ENCODE measurements at regions not wholly inside any gene's neighbourhood (a gene's known extent, or its start where the extent isn't known, plus 50 kb on each side); places are given as distances from the start of the nearest gene placed in this dataset.

DNA sequence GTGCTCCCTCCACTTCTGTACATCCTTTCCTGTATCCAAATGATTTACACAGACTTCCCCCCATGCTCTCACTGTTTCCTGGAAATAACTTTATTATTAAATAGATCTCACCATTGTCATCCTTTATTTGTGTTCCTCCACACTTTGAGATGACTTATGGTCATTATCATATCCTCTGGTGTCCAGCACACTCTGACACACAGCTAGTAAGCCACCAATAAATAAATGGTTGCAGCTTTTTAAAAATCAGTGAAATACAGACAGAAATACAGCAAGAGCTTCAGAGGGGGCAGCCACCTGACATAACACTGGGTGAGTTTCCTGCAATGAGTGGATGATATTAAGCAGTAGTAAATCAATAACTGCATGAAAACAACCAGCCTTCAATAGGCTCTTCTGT is 2036.4 kb upstream of the AGA start:
- DNase-seq (ENCODE audit: low spot score), result no peak
- no peak overlapping the region for H3K27ac ChIP-seq (replicated peaks; ENCODE audit: low read length)

DNA sequence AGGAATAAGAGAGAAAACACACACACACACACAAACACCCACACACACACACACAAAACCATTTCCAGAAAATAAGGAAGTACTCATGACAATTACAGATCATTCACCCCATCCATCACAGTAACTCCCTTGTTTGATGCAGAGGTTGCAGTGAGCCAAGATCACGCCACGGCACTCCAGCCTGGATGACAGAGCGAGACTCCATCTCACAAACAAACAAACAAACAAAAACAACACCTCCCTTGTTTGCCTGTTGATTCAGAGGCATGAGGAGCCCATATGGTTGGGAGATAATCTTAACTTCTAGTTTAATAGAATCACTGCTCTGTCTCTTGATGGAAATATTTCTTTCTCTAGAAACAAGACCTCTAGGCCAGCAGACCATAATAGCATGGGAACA is 2043.5 kb upstream of the AGA start:
- DNase-seq (ENCODE audit: low spot score), result no peak
- Histone ChIP-seq H2BK120ac (ENCODE audit: low read depth, low read length) (no peak overlapping the region), H2BK5ac (ENCODE audit: low read length) (no peak overlapping the region), H3K79me1 (ENCODE audit: low read depth, low read length) (no peaks in the 10 kb centered on the region), H3K9ac (ENCODE audit: low read depth, low read length, poor library complexity) (no peak overlapping the region), H3K23ac (ENCODE audit: low read depth, low read length, poor library complexity) (no peak overlapping the region), H2BK15ac (ENCODE audit: low read length) (no peak overlapping the region), H3K18ac (ENCODE audit: low read length) (no peak overlapping the region), H2AFZ (ENCODE audit: low read length) (no peak overlapping the region), H3K4me2 (ENCODE audit: insufficient read depth, low read length, poor library complexity, severe bottlenecking) (no peak overlapping the region), H3K4ac (ENCODE audit: low read length) (no peak overlapping the region), H3K4me1 (ENCODE audit: control insufficient read depth in 2 of 2, insufficient read depth in 1 of 2, low read depth in 1 of 2, low read length in 2 of 2) (peaks cover 0 to 2% of the 10 kb centered on the region in 2 donors), H3K27ac (replicated peaks; ENCODE audit: low read length) (no peak overlapping the region), H2BK12ac (ENCODE audit: low read length) (no peak overlapping the region), H3K36me3 (replicated peaks in 1 of 2; ENCODE audit: control insufficient read depth in 2 of 2, insufficient read depth in 2 of 2, low read length in 2 of 2) (no peaks in the 10 kb centered on the region), H3K27me3 (ENCODE audit: control insufficient read depth in 3 of 3, insufficient read depth in 3 of 3, low read depth in 1 of 3, low read length in 3 of 3) (no peaks in the 10 kb centered on the region), H3K4me3 (ENCODE audit: low read length in 2 of 2) (no peak overlapping the region), H4K91ac (ENCODE audit: low read depth, low read length, poor library complexity) (no peak overlapping the region), H3K14ac (ENCODE audit: low read length) (no peak overlapping the region), H3K9me3 (replicated peaks in 1 of 2; ENCODE audit: control insufficient read depth in 2 of 2, insufficient read depth in 1 of 2, low read depth in 1 of 2, low read length in 2 of 2) (peaks cover 0 to 3% of the 10 kb centered on the region in 2 donors), H2AK5ac (ENCODE audit: low read depth, low read length) (no peak overlapping the region), H4K8ac (ENCODE audit: low read depth, low read length) (no peak overlapping the region)
- no CpG with 5 or more reads among the region's 3 CpGs for WGBS, 2 donors (ENCODE audit: extremely low coverage in 2 of 2, insufficient read length in 2 of 2, insufficient replicate concordance in 1 of 2)

More for the DNA sequence above, 2036.4 kb upstream of the AGA start:
- H2AK5ac ChIP-seq (ENCODE audit: low read depth, low read length), result no peak overlapping the region
- no peaks in the 10 kb centered on the region for H3K79me1 ChIP-seq (ENCODE audit: low read depth, low read length)
- H3K9ac ChIP-seq (ENCODE audit: low read depth, low read length, poor library complexity), result no peak overlapping the region
- no peak overlapping the region for H3K4me2 ChIP-seq (ENCODE audit: insufficient read depth, low read length, poor library complexity, severe bottlenecking)
- peaks cover 3 to 8% of the 10 kb centered on the region in 2 donors for H3K9me3 ChIP-seq (replicated peaks in 1 of 2; ENCODE audit: control insufficient read depth in 2 of 2, insufficient read depth in 1 of 2, low read depth in 1 of 2, low read length in 2 of 2)
- no peak overlapping the region for H2BK120ac ChIP-seq (ENCODE audit: low read depth, low read length)
- no peak overlapping the region for H3K4me3 ChIP-seq (ENCODE audit: low read length in 2 of 2)
- H2BK5ac ChIP-seq (ENCODE audit: low read length), result no peak overlapping the region
- H3K27me3 ChIP-seq (ENCODE audit: control insufficient read depth in 3 of 3, insufficient read depth in 3 of 3, low read depth in 1 of 3, low read length in 3 of 3), result no peaks in the 10 kb centered on the region
- H4K8ac ChIP-seq (ENCODE audit: low read depth, low read length), result no peak overlapping the region
- no peaks in the 10 kb centered on the region for H3K4me1 ChIP-seq (ENCODE audit: control insufficient read depth in 2 of 2, insufficient read depth in 1 of 2, low read depth in 1 of 2, low read length in 2 of 2)
- no peaks in the 10 kb centered on the region for H3K36me3 ChIP-seq (replicated peaks in 1 of 2; ENCODE audit: control insufficient read depth in 2 of 2, insufficient read depth in 2 of 2, low read length in 2 of 2)
- no peak overlapping the region for H3K4ac ChIP-seq (ENCODE audit: low read length)
- H3K18ac ChIP-seq (ENCODE audit: low read length), result no peak overlapping the region
- no peak overlapping the region for H3K14ac ChIP-seq (ENCODE audit: low read length)
- H2BK15ac ChIP-seq (ENCODE audit: low read length), result no peak overlapping the region
- no peak overlapping the region for H2BK12ac ChIP-seq (ENCODE audit: low read length)
- H3K23ac ChIP-seq (ENCODE audit: low read depth, low read length, poor library complexity), result no peak overlapping the region
- H4K91ac ChIP-seq (ENCODE audit: low read depth, low read length, poor library complexity), result no peak overlapping the region
- H2AFZ ChIP-seq (ENCODE audit: low read length), result no peak overlapping the region

DNA sequence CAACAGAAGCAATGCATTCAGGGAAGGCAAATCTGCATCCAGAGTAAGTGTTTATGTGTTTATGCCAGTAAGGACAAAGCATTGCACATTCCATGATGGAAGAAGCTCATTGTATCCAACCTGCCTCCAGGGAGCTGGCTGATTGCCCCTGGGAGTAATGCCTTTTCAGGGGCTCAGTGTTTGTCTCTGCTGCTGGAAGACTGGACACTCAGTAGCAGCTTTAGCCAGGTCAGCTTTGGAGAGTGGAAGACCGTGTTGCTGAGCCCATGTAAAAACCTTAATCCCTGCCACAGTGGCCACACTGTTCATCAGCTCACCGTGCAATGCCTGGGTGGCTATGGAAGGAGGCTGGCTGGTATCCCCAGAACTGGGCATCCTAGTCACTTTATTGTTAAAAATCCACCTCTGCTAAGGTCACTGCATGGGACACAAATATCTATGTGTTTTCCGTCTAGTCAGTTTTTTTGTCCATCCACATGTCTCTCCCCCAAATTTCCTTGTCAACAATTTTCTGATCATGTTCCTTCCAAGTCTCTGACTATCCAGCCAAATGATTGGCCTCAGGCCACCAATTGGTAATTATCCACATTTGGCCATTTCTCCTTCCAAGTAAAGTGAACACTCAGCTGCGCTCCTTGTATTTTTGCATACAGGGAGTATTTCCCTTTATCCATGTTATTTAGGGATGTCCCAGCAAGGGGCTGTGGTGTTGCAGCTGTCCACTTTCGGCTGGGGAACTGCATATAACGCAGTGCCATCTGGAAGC is 2044.5 kb upstream of the AGA start:
- Histone ChIP-seq H3K27me3 (ENCODE audit: control insufficient read depth in 3 of 3, insufficient read depth in 3 of 3, low read depth in 1 of 3, low read length in 3 of 3) (no peaks in the 10 kb centered on the region), H3K36me3 (replicated peaks in 1 of 2; ENCODE audit: control insufficient read depth in 2 of 2, insufficient read depth in 2 of 2, low read length in 2 of 2) (no peaks in the 10 kb centered on the region), H2BK120ac (ENCODE audit: low read depth, low read length) (no peak overlapping the region), H3K79me1 (ENCODE audit: low read depth, low read length) (no peaks in the 10 kb centered on the region), H4K91ac (ENCODE audit: low read depth, low read length, poor library complexity) (no peak overlapping the region), H2AK5ac (ENCODE audit: low read depth, low read length) (no peak overlapping the region), H2AFZ (ENCODE audit: low read length) (peak overlapping the region; percentile 45), H4K8ac (ENCODE audit: low read depth, low read length) (no peak overlapping the region), H3K23ac (ENCODE audit: low read depth, low read length, poor library complexity) (no peak overlapping the region), H3K9ac (ENCODE audit: low read depth, low read length, poor library complexity) (no peak overlapping the region), H3K9me3 (replicated peaks in 1 of 2; ENCODE audit: control insufficient read depth in 2 of 2, insufficient read depth in 1 of 2, low read depth in 1 of 2, low read length in 2 of 2) (peaks cover 0 to 3% of the 10 kb centered on the region in 2 donors), H3K4me2 (ENCODE audit: insufficient read depth, low read length, poor library complexity, severe bottlenecking) (no peak overlapping the region), H2BK12ac (ENCODE audit: low read length) (no peak overlapping the region), H2BK5ac (ENCODE audit: low read length) (no peak overlapping the region), H3K4me3 (ENCODE audit: low read length in 2 of 2) (no peak overlapping the region), H3K18ac (ENCODE audit: low read length) (peak overlapping the region; percentile 16), H3K14ac (ENCODE audit: low read length) (no peak overlapping the region), H3K27ac (replicated peaks; ENCODE audit: low read length) (no peak overlapping the region), H2BK15ac (ENCODE audit: low read length) (no peak overlapping the region), H3K4ac (ENCODE audit: low read length) (no peak overlapping the region), H3K4me1 (ENCODE audit: control insufficient read depth in 2 of 2, insufficient read depth in 1 of 2, low read depth in 1 of 2, low read length in 2 of 2) (peaks cover 0 to 2% of the 10 kb centered on the region in 2 donors)
- DNase-seq (ENCODE audit: low spot score), result peak; percentile 6
- WGBS, 2 donors (ENCODE audit: extremely low coverage in 2 of 2, insufficient read length in 2 of 2, insufficient replicate concordance in 1 of 2), result no CpG with 5 or more reads among the region's 6 CpGs

DNA sequence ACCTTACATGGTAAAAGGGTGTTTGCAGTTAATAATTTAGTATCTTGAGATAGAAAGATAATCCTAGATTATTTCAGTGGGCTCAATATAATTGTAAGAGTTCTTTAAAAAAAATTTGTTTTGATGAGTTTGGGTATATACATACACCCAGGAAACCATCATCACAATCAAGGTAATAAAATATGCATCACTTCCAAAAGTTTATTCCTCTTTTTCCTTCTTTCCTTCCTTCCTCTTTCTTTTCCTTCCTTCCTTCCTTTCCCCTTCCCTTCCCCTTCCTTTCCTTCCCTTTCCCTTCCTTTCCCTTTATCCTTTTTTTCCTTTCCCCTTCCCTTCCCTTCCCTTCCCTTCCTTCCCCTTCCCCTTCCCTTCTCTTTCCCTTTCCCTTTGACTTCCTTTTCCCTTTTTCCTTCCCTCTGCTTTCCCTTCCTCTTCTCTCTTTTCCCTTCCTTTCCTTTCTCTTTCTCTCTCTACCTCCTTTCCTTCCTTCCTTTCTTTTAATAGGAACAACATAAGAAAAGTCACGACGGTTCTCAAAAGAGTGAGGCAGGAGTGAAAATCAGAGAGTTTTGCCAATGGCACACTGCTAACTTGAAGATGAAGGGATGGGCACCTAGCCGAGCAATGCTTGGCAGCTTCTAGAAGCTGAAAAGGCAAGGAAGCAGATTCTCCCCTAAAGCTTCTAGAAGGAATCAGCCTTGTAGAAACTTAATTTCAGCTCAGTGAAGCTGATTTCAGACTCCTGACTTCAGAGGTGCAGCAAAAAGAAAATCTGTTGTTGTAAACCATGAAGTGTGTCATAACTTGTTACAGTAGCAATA is 2050.2 kb upstream of the AGA start:
- no peak overlapping the region for H2AK5ac ChIP-seq (ENCODE audit: low read depth, low read length)
- H3K27me3 ChIP-seq (ENCODE audit: control insufficient read depth in 3 of 3, insufficient read depth in 3 of 3, low read depth in 1 of 3, low read length in 3 of 3), result no peaks in the 10 kb centered on the region
- no peaks in the 10 kb centered on the region for H3K79me1 ChIP-seq (ENCODE audit: low read depth, low read length)
- no peak overlapping the region for H4K91ac ChIP-seq (ENCODE audit: low read depth, low read length, poor library complexity)
- H3K14ac ChIP-seq (ENCODE audit: low read length), result no peak overlapping the region
- no peak overlapping the region for H2BK120ac ChIP-seq (ENCODE audit: low read depth, low read length)
- H3K4me3 ChIP-seq (ENCODE audit: low read length in 2 of 2), result no peak overlapping the region
- no peak overlapping the region for H4K8ac ChIP-seq (ENCODE audit: low read depth, low read length)
- no peak overlapping the region for H3K9ac ChIP-seq (ENCODE audit: low read depth, low read length, poor library complexity)
- H3K4me2 ChIP-seq (ENCODE audit: insufficient read depth, low read length, poor library complexity, severe bottlenecking), result no peak overlapping the region
- peak overlapping the region; percentile 35 for H2AFZ ChIP-seq (ENCODE audit: low read length)
- no peak overlapping the region for H3K18ac ChIP-seq (ENCODE audit: low read length)
- H3K36me3 ChIP-seq (replicated peaks in 1 of 2; ENCODE audit: control insufficient read depth in 2 of 2, insufficient read depth in 2 of 2, low read length in 2 of 2), result no peaks in the 10 kb centered on the region
- WGBS, 2 donors (ENCODE audit: extremely low coverage in 2 of 2, insufficient read length in 2 of 2, insufficient replicate concordance in 1 of 2), result no CpG with 5 or more reads among the region's 3 CpGs
- H3K4ac ChIP-seq (ENCODE audit: low read length), result no peak overlapping the region
- H2BK5ac ChIP-seq (ENCODE audit: low read length), result no peak overlapping the region
- no peak for DNase-seq (ENCODE audit: low spot score)
- no peak overlapping the region for H2BK12ac ChIP-seq (ENCODE audit: low read length)
- no peak overlapping the region for H2BK15ac ChIP-seq (ENCODE audit: low read length)
- no peaks in the 10 kb centered on the region for H3K4me1 ChIP-seq (ENCODE audit: control insufficient read depth in 2 of 2, insufficient read depth in 1 of 2, low read depth in 1 of 2, low read length in 2 of 2)
- no peak overlapping the region for H3K27ac ChIP-seq (replicated peaks; ENCODE audit: low read length)
- H3K9me3 ChIP-seq (replicated peaks in 1 of 2; ENCODE audit: control insufficient read depth in 2 of 2, insufficient read depth in 1 of 2, low read depth in 1 of 2, low read length in 2 of 2), result no peaks in the 10 kb centered on the region
- H3K23ac ChIP-seq (ENCODE audit: low read depth, low read length, poor library complexity), result no peak overlapping the region

Data from neuronal stem cell (in vitro differentiated cells).